ENCODE measurements at regions not wholly inside any gene's neighbourhood (a gene's known extent, or its start where the extent isn't known, plus 50 kb on each side); places are given as distances from the start of the nearest gene placed in this dataset.

- dilution Hi-C loops (cut with MboI; ENCODE audit: extremely low pct_ligation_motif_present, low sequenced_read_pairs), result no loop called here
- Histone ChIP-seq H3K4me3 (ENCODE audit: control insufficient read depth in 2 of 3, extremely low read depth in 1 of 3, insufficient read depth in 2 of 3, low read depth in 1 of 3, low read length in 3 of 3) (no peak overlapping the region), H3K9ac (ENCODE audit: control insufficient read depth, extremely low read depth, insufficient read depth, low read length) (no peak overlapping the region), H3K27me3 (ENCODE audit: control insufficient read depth, extremely low read depth, insufficient read depth, low read length) (no peaks in the 10 kb centered on the region), H2AFZ (ENCODE audit: control insufficient read depth, low read length) (no peak overlapping the region), H3K4me1 (ENCODE audit: control insufficient read depth, extremely low read depth, insufficient read depth, low read length) (no peaks in the 10 kb centered on the region), H3K9me1 (ENCODE audit: control insufficient read depth, extremely low read depth, insufficient read depth, low read length) (no peaks in the 10 kb centered on the region), H3K79me2 (ENCODE audit: control insufficient read depth, insufficient read depth, low read length) (no peaks in the 10 kb centered on the region), H3K36me3 (ENCODE audit: control insufficient read depth in 2 of 2, extremely low read depth in 1 of 2, insufficient read depth in 2 of 2, low read length in 2 of 2) (no peaks in the 10 kb centered on the region), H3K9me3 (ENCODE audit: control insufficient read depth, low read depth, low read length) (no peaks in the 10 kb centered on the region), H4K20me1 (ENCODE audit: control insufficient read depth, extremely low read depth, insufficient read depth, low read length) (no peaks in the 10 kb centered on the region), H3K4me2 (ENCODE audit: control insufficient read depth, extremely low read depth, insufficient read depth, low read depth, low read length) (no peak overlapping the region), H3K27ac (ENCODE audit: control insufficient read depth, insufficient read depth, low read length) (no peak overlapping the region)
- DNase-seq (ENCODE audit: low read depth, low spot score) (no peak), FAIRE-seq (no peak)
- TF ChIP-seq CTCF (optimal IDR thresholded peaks at IDR 0.05 in 1 of 3, IDR thresholded peaks at IDR 0.05 in 1 of 3, conservative IDR thresholded peaks at IDR 0.05 in 1 of 3; ENCODE audit: extremely low read depth in 1 of 3, insufficient read depth in 2 of 3, low read length in 3 of 3) (no peak), EZH2 (IDR thresholded peaks at IDR 0.05; ENCODE audit: low read length) (no peak)
Measured at GRCh38 chr2:167646557-167646956, 600.8 kb downstream of the STK39 start.

- Histone ChIP-seq H3K79me2 (ENCODE audit: control insufficient read depth, insufficient read depth, low read length) (no peaks in the 10 kb centered on the region), H3K27me3 (ENCODE audit: control insufficient read depth, extremely low read depth, insufficient read depth, low read length) (no peaks in the 10 kb centered on the region), H3K4me1 (ENCODE audit: control insufficient read depth, extremely low read depth, insufficient read depth, low read length) (no peaks in the 10 kb centered on the region), H2AFZ (ENCODE audit: control insufficient read depth, low read length) (no peak overlapping the region), H3K9ac (ENCODE audit: control insufficient read depth, extremely low read depth, insufficient read depth, low read length) (no peak overlapping the region), H4K20me1 (ENCODE audit: control insufficient read depth, extremely low read depth, insufficient read depth, low read length) (no peaks in the 10 kb centered on the region), H3K9me3 (ENCODE audit: control insufficient read depth, low read depth, low read length) (no peaks in the 10 kb centered on the region), H3K4me2 (ENCODE audit: control insufficient read depth, extremely low read depth, insufficient read depth, low read depth, low read length) (no peak overlapping the region), H3K27ac (ENCODE audit: control insufficient read depth, insufficient read depth, low read length) (no peak overlapping the region), H3K4me3 (ENCODE audit: control insufficient read depth in 2 of 3, extremely low read depth in 1 of 3, insufficient read depth in 2 of 3, low read depth in 1 of 3, low read length in 3 of 3) (no peak overlapping the region), H3K36me3 (ENCODE audit: control insufficient read depth in 2 of 2, extremely low read depth in 1 of 2, insufficient read depth in 2 of 2, low read length in 2 of 2) (no peaks in the 10 kb centered on the region), H3K9me1 (ENCODE audit: control insufficient read depth, extremely low read depth, insufficient read depth, low read length) (no peaks in the 10 kb centered on the region)
- no peak for TF ChIP-seq CTCF (optimal IDR thresholded peaks at IDR 0.05 in 1 of 3, IDR thresholded peaks at IDR 0.05 in 1 of 3, conservative IDR thresholded peaks at IDR 0.05 in 1 of 3; ENCODE audit: extremely low read depth in 1 of 3, insufficient read depth in 2 of 3, low read length in 3 of 3)
- TF ChIP-seq EZH2 (IDR thresholded peaks at IDR 0.05; ENCODE audit: low read length), result no peak
- dilution Hi-C loops (cut with MboI; ENCODE audit: extremely low pct_ligation_motif_present, low sequenced_read_pairs), result no loop called here
- DNase-seq (ENCODE audit: low read depth, low spot score) (no peak), FAIRE-seq (no peak)
Measured at GRCh38 chr2:167640096-167640495, 607.3 kb downstream of the STK39 start.

All from keratinocyte (primary cell).